ENCODE measurements at regions not wholly inside any gene's neighbourhood (a gene's known extent, or its start where the extent isn't known, plus 50 kb on each side); places are given as distances from the start of the nearest gene placed in this dataset.

GRCh38 chr12:4002601-4003000, 129.4 kb upstream of the PARP11 start:
- no peak for ATAC-seq
- in situ Hi-C loops (cut with HindIII; ENCODE audit: extremely low pct_ligation_motif_present, low pct_unique_long_range_greater_than_20kb), result no loop called here
- Histone ChIP-seq H3K9me3 (ENCODE audit: low read length) (no peaks in the 10 kb centered on the region), H3K79me2 (ENCODE audit: insufficient read depth, low read length) (no peaks in the 10 kb centered on the region), H3K4me2 (ENCODE audit: low read depth, low read length) (no peak overlapping the region), H3K9ac (ENCODE audit: insufficient read depth, low read depth, low read length) (no peak overlapping the region), H3K4me1 (ENCODE audit: insufficient read depth, low read length) (peaks cover 58% of the 10 kb centered on the region), H4K20me1 (ENCODE audit: insufficient read depth, low read length) (no peaks in the 10 kb centered on the region), H3K4me3 (replicated peaks in 1 of 3; ENCODE audit: insufficient read depth in 1 of 3, low read depth in 2 of 3, low read length in 3 of 3) (no peak overlapping the region), H3K27me3 (ENCODE audit: control insufficient read depth in 1 of 2, insufficient read depth in 2 of 2, low read length in 2 of 2) (no peaks in the 10 kb centered on the region), H3K27ac (ENCODE audit: extremely low read length, insufficient read depth, low read length) (no peak overlapping the region), H2AFZ (ENCODE audit: low read length) (no peak overlapping the region), H3K36me3 (replicated peaks in 1 of 2; ENCODE audit: control insufficient read depth in 1 of 2, insufficient read depth in 2 of 2, low read length in 2 of 2) (no peaks in the 10 kb centered on the region)
- ChIA-PET CTCF (ENCODE audit: low intra/inter-chr PET ratio, low total read pairs) (no interaction called here), POLR2A (interaction anchor here (6.7 kb wide), 1 partner anchor 10 kb away, joined by 135 read pairs; no protein-coding TSS in a partner anchor)
- no peak for FAIRE-seq
- intact Hi-C loops (cut with micrococcal nuclease; ENCODE audit: unreplicated experiment), result no loop called here
- TF ChIP-seq MTA3 (CRISPR knock-in tag; IDR thresholded peaks at IDR 0.05), result no peak
- TF ChIP-seq NBN (conservative IDR thresholded peaks at IDR 0.05), result no peak
- no peak for TF ChIP-seq ZBTB39 (CRISPR knock-in tag; IDR thresholded peaks at IDR 0.05)
- no peak for TF ChIP-seq ZNF724P (CRISPR knock-in tag; IDR thresholded peaks at IDR 0.05; ENCODE audit: borderline replicate concordance)
- TF ChIP-seq CREBL2 (CRISPR knock-in tag; IDR thresholded peaks at IDR 0.05; ENCODE audit: borderline replicate concordance), result no peak
- TF ChIP-seq E2F1 (CRISPR knock-in tag; IDR thresholded peaks at IDR 0.05), result no peak
- no peak for TF ChIP-seq ZNF33B (CRISPR knock-in tag; IDR thresholded peaks at IDR 0.05)
- no peak for TF ChIP-seq ZBED4 (CRISPR knock-in tag; IDR thresholded peaks at IDR 0.05; ENCODE audit: borderline replicate concordance)
- no peak for TF ChIP-seq ATAD3A (CRISPR knock-in tag; IDR thresholded peaks at IDR 0.05)
- no peak for TF ChIP-seq SUZ12 (IDR thresholded peaks at IDR 0.05; ENCODE audit: low read depth, low read length)
- no peak for TF ChIP-seq NFE2 (CRISPR knock-in tag; IDR thresholded peaks at IDR 0.05)
- TF ChIP-seq ZNF557 (CRISPR knock-in tag; IDR thresholded peaks at IDR 0.05), result no peak
- TF ChIP-seq NAIF1 (CRISPR knock-in tag; IDR thresholded peaks at IDR 0.05; ENCODE audit: borderline replicate concordance), result no peak
- BruUV-seq (replicated peaks), result no TSS peak
- WGBS (ENCODE audit: low lambda C conversion rate), result 83% methylated on average over 2 of the region's 2 CpGs
- DNase-seq (ENCODE audit: low spot score), result no peak
